OCI-LY7 (cell line): ENCODE measurements at regions not wholly inside any gene's neighbourhood (a gene's known extent, or its start where the extent isn't known, plus 50 kb on each side); places are given as distances from the start of the nearest gene placed in this dataset.

ENCODE experiments used
- BruUV-seq: library from RNA; stranded (reverse); fragments of 400-500 nt; replicated peaks from 2 replicates; lab custom pipeline; 2021; lab: Mats Ljungman, UMichigan
- CTCF ChIA-PET: fragments of 300-600 bp; sonication (Branson Sonifier 250); formaldehyde crosslinking; loops from one replicate; lab custom pipeline; 2022; ENCODE audit warnings: antibody characterized with exemption; ENCODE audit not compliant: unreplicated experiment; lab: Charles Lee
- POLR2A ChIA-PET: fragments of 300-600 bp; sonication (Branson Sonifier 250); formaldehyde crosslinking; loops from one replicate; lab custom pipeline; 2022; ENCODE audit warnings: antibody characterized with exemption; lab: Charles Lee
- DNase-seq: peaks from one replicate; pipeline ENCODE4 v3.0.0-alpha.2; 2015; ENCODE audit warnings: low spot score
- H2AFZ ChIP-seq: fragments of 200-600 bp; sonication (generic), shearing (Covaris generic); 2 replicates; pipeline ENCODE4 v1.6.1; 2014; ENCODE audit warnings: mild to moderate bottlenecking, antibody characterized with exemption, low read length, moderate library complexity
- H3K27ac ChIP-seq: fragments of 200-600 bp; sonication (generic); 2 replicates; pipeline ENCODE4 v1.5.1; 2014; ENCODE audit warnings: mixed run types, low read depth, mild to moderate bottlenecking, moderate library complexity, low read length, inconsistent platforms; ENCODE audit not compliant: poor library complexity, severe bottlenecking
- H3K36me3 ChIP-seq: fragments of 200-600 bp; sonication (generic); 2 replicates; pipeline ENCODE4 v1.6.1; 2014; ENCODE audit warnings: mild to moderate bottlenecking, antibody characterized with exemption, low read length, moderate library complexity, mixed read lengths; ENCODE audit not compliant: insufficient read depth
- H3K4me1 ChIP-seq: fragments of 200-600 bp; sonication (generic); 2 replicates; pipeline ENCODE4 v1.5.1; 2014; ENCODE audit warnings: mild to moderate bottlenecking, low read length; ENCODE audit not compliant: insufficient read depth, poor library complexity, severe bottlenecking
- H3K4me2 ChIP-seq: fragments of 200-600 bp; sonication (generic); 2 replicates; pipeline ENCODE4 v1.6.1; 2014; ENCODE audit warnings: mild to moderate bottlenecking, low read length
- H3K4me3 ChIP-seq: fragments of 200-600 bp; sonication (generic); 2 replicates; pipeline ENCODE4 v1.5.1; 2014; ENCODE audit warnings: mild to moderate bottlenecking, low read depth, low read length; ENCODE audit not compliant: poor library complexity, severe bottlenecking
- H3K79me2 ChIP-seq: fragments of 200-600 bp; sonication (generic); 2 replicates; pipeline ENCODE4 v1.6.1; 2016; ENCODE audit warnings: low read depth, mild to moderate bottlenecking, low read length, moderate library complexity, mixed read lengths; ENCODE audit not compliant: insufficient read depth
- H3K9me2 ChIP-seq: fragments of 200-600 bp; sonication (generic); 2 replicates; pipeline ENCODE4 v1.6.1; 2016; ENCODE audit warnings: mild to moderate bottlenecking, low read length, mixed read lengths; ENCODE audit not compliant: insufficient read depth
- H3K9me3 ChIP-seq: fragments of 200-600 bp; sonication (generic); 2 replicates; pipeline ENCODE4 v1.6.1; 2014; ENCODE audit warnings: mild to moderate bottlenecking, mixed run types, low read length, mixed read lengths
- H4K20me1 ChIP-seq: fragments of 200-600 bp; sonication (generic); 2 replicates; pipeline ENCODE4 v1.6.1; 2014; ENCODE audit warnings: mild to moderate bottlenecking, antibody characterized with exemption, low read length, moderate library complexity, mixed read lengths; ENCODE audit not compliant: insufficient read depth
- EZH2phosphoT487 ChIP-seq: fragments of 200-600 bp; sonication (generic); IDR thresholded peaks from 2 replicates; pipeline ENCODE4 v1.6.1; 2018; ENCODE audit warnings: low read depth, borderline replicate concordance, mild to moderate bottlenecking, mixed run types, antibody characterized with exemption, low read length, moderate library complexity, mixed read lengths
- intact Hi-C: fragments of 100-400 bp; cut with micrococcal nuclease; formaldehyde crosslinking; loops from one replicate; pipeline ENCODE4 v1.10.0; 2022; ENCODE audit not compliant: unreplicated experiment
- TF ChIP-seq, protein P1 (sequence below): fragments of 200-600 bp; sonication (generic); conservative IDR thresholded peaks from 2 replicates; pipeline ENCODE4 v1.5.1; 2014; ENCODE audit warnings: mild to moderate bottlenecking, antibody characterized with exemption, low read length, moderate library complexity, mixed read lengths

DNA sequence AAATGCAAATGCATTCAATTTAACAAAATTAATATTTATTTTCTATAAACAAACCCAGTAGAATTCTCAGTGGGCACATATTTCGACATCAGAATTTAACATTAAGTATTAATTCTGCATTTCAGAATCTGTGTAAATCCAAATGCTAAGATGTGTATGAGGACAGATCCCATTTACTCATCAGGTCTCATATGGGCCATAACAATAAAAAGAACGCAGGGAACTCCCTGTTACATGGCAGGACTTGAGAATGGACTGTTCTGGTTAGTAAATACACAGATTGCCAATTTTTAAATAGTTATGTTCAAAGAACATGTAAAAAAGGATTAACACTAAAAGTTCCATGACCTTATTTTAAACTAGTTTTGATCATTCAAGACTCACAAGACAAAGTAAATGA, 104.0 kb downstream of the SLC30A10 start:
- ChIA-PET POLR2A (no interaction called here), CTCF (no interaction called here)
- no peaks in the 10 kb centered on the region for H3K36me3 ChIP-seq
- no peak for DNase-seq
- H3K4me2 ChIP-seq: no peak overlapping the region
- intact Hi-C loops: no loop called here
- H3K9me3 ChIP-seq: no peaks in the 10 kb centered on the region
- no peak overlapping the region for H3K4me3 ChIP-seq
- no peaks in the 10 kb centered on the region for H4K20me1 ChIP-seq
- H3K4me1 ChIP-seq: no peaks in the 10 kb centered on the region
- H2AFZ ChIP-seq: no peak overlapping the region
- TF ChIP-seq EZH2phosphoT487: no peak
- TF ChIP-seq, protein P1, sequence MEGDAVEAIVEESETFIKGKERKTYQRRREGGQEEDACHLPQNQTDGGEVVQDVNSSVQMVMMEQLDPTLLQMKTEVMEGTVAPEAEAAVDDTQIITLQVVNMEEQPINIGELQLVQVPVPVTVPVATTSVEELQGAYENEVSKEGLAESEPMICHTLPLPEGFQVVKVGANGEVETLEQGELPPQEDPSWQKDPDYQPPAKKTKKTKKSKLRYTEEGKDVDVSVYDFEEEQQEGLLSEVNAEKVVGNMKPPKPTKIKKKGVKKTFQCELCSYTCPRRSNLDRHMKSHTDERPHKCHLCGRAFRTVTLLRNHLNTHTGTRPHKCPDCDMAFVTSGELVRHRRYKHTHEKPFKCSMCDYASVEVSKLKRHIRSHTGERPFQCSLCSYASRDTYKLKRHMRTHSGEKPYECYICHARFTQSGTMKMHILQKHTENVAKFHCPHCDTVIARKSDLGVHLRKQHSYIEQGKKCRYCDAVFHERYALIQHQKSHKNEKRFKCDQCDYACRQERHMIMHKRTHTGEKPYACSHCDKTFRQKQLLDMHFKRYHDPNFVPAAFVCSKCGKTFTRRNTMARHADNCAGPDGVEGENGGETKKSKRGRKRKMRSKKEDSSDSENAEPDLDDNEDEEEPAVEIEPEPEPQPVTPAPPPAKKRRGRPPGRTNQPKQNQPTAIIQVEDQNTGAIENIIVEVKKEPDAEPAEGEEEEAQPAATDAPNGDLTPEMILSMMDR: no peak
- BruUV-seq: no TSS peak
- H3K27ac ChIP-seq: no peak overlapping the region
- H3K79me2 ChIP-seq: no peaks in the 10 kb centered on the region
- H3K9me2 ChIP-seq: no peaks in the 10 kb centered on the region

DNA sequence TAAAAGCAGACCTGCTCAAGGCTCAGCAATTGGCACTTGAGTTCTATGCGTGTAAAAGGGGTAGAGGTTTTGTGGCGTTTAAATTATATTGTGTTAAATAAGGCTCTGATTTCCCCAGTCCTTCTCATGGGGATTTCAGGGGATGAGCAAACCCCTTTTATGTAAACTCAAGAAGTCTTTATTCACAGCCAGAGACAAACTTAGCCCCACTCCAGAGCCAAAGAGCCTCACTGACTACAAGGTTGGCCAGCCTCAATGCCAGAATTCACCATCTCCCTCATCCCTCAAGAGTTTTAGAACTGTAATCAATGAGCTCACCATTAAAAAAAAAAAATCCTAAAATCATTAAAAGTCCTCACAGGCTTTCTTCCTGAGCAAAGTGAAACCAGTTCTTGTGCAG, 107.8 kb downstream of the SLC30A10 start:
- no peak for TF ChIP-seq EZH2phosphoT487
- TF ChIP-seq, protein P1: no peak
- H3K27ac ChIP-seq: no peak overlapping the region
- H3K9me3 ChIP-seq: no peaks in the 10 kb centered on the region
- no peak overlapping the region for H3K4me2 ChIP-seq
- intact Hi-C loops: no loop called here
- no peaks in the 10 kb centered on the region for H3K9me2 ChIP-seq
- no TSS peak for BruUV-seq
- ChIA-PET POLR2A (no interaction called here), CTCF (no interaction called here)
- H2AFZ ChIP-seq: no peak overlapping the region
- no peak overlapping the region for H3K4me3 ChIP-seq
- no peak for DNase-seq
- no peaks in the 10 kb centered on the region for H3K4me1 ChIP-seq
- no peaks in the 10 kb centered on the region for H3K79me2 ChIP-seq
- no peaks in the 10 kb centered on the region for H4K20me1 ChIP-seq
- no peaks in the 10 kb centered on the region for H3K36me3 ChIP-seq

DNA sequence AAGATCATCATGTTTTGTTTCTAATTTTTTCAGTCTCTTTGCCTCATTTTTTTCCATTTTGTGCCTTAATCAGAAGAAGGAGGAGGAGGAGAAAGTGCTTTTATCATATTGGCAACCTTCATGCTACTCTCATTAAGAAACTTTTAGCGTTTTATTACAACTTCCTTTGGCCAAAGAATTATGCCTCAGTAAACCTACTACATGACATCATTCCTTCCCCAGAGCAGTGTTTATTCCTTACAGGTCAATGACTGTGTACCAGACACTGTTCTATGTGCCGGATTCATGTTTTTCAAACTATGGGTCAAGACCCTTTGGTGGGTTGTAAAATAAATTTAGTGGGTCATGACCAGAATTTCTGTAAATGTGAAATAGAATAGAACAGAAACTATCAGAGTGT, 110.4 kb downstream of the SLC30A10 start:
- Histone ChIP-seq H3K4me2 (no peak overlapping the region), H4K20me1 (no peaks in the 10 kb centered on the region), H3K4me3 (no peak overlapping the region), H3K79me2 (no peaks in the 10 kb centered on the region), H3K9me3 (no peaks in the 10 kb centered on the region), H3K27ac (no peak overlapping the region), H3K36me3 (no peaks in the 10 kb centered on the region), H3K4me1 (no peaks in the 10 kb centered on the region), H3K9me2 (no peaks in the 10 kb centered on the region), H2AFZ (no peak overlapping the region)
- CTCF ChIA-PET: no interaction called here
- intact Hi-C loops: no loop called here
- POLR2A ChIA-PET: no interaction called here
- no peak for TF ChIP-seq EZH2phosphoT487
- TF ChIP-seq, protein P1: no peak
- DNase-seq: no peak
- no TSS peak for BruUV-seq
